NCI-H2171 (cell line): ENCODE measurements at regions not wholly inside any gene's neighbourhood (a gene's known extent, or its start where the extent isn't known, plus 50 kb on each side); places are given as distances from the start of the nearest gene placed in this dataset.

Experiments used
- DNase-seq: peaks from one replicate; lab custom pipeline; 2025; lab: John Stamatoyannopoulos, UW

- no peak for DNase-seq
Measured at GRCh38 chr3:70840106-70840870, 527.9 kb upstream of the MDFIC2 start.

DNA sequence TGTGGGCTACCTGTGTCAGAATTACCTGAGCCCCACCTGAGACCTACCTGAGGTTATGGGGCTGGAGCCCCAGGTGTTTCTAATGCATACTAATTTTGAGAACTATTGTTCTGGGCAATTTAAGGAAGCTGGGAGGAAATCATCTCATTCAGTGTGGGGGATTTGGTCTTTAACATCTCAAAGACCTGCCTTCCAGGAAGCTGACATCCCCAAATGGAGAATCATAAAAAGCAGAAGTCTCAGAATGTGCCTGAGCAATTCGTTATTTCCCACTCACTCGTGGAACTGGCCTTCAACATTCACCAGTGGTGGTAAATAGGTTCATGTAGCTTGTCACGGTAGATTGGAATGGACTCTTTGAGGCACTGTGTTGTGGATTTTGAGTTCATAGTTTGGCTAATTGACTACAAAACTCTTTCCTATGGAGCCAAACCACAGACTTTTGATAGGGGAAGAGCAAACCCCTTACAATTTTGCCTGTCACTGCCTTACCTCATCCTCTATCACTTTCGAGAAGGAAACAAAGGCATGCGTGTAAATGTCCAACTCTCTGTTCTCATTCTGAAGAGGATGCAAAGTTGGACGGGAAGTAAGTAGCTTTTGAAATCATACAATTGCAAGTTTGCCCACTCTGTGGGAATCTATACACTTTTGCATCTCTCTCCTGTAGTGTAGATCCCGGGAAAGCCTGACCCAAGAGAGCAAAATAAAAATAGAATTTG is 521.0 kb upstream of the MDFIC2 start:
- DNase-seq = no peak

- DNase-seq = no peak
Measured at GRCh38 chr3:70832834-70833205, 520.4 kb upstream of the MDFIC2 start.

GRCh38 chr3:70832089-70832833 is 519.8 kb upstream of the MDFIC2 start:
- no peak for DNase-seq

DNA sequence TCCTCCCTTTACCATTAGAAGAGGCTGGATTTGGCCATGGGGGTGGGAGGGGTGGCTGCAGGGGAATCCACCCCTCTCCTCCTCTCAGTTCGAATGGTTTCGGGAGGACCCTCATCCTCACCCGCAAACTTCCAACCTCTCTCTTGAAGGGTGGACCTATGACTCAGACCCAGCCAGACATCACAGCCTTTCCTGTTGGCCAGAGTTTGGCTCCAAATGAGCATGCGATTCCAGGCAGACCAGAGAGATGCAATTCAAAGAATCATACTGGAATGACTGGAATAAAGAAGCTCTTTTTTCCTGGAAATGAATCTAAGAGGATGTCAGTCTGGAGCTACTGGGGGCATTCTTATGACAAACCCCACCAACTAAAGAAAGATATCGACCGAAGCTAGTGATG is 516.7 kb upstream of the MDFIC2 start:
- DNase-seq = no peak

GRCh38 chr3:70824773-70825172 is 512.3 kb upstream of the MDFIC2 start:
- DNase-seq = no peak

DNA sequence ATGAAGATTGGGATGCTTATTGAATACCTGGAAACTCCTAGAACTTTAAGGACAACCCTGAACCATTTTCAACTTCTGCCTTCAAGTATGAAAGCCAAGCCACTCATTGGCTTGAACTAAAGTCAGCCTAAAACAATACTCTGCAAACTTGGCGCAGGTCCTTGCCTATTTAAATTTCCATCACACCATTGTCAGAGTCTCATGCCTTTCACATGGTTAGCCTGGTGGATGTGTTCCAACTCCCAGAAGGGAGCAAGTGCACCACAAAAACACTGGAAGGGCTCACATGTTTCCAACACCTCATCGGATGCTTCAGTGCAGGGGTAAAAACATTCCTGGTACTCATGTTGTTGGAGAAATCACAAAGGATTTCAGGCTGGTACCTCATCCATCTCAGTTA is 511.6 kb upstream of the MDFIC2 start:
- no peak for DNase-seq

- no peak for DNase-seq
Measured at GRCh38 chr3:70823622-70824021, 511.2 kb upstream of the MDFIC2 start.

GRCh38 chr3:70822669-70823068 is 510.2 kb upstream of the MDFIC2 start:
- DNase-seq = no peak

DNA sequence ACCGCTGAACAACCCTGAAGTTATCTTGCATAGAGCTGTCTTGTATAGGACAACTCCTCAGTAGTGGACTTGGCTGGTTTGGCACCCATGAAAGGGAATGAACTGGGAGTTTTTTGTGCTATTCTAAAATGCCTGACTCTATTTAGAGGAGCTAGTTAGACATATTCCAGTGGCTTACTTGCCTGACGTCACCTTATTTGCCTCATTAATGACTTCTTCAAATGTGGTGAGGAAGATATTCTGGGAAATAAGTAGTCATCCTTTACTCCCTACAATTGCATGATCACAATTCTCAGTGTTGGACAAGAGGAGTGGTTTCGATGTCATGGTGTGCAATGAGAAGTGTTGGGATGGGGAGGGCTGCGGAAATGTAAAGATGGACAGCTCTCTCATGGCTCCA is 509.2 kb upstream of the MDFIC2 start:
- DNase-seq = no peak

DNA sequence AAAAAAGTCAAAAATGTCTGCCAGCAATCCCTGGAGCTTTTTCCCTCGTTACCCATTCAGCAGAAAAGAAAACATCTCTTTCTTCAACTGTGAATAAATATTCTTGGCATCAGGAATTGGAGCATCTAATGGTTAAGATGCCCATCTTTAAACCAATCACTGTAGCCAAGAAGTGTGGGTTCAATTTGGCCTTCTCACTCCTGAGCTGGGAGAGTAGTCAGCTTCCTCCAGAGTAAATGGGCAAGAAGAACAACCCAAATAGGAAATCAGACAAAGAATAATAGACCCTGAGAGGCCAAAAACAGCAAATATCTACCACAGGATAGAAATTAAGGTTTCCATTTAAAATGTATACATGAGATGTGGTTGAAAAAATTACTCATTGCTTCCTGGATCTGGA is 508.0 kb upstream of the MDFIC2 start:
- no peak for DNase-seq

- no peak for DNase-seq
Measured at GRCh38 chr3:70818145-70818544, 505.7 kb upstream of the MDFIC2 start.

GRCh38 chr3:70816346-70816745 is 503.9 kb upstream of the MDFIC2 start:
- DNase-seq = no peak

GRCh38 chr3:70815817-70816216 is 503.4 kb upstream of the MDFIC2 start:
- no peak for DNase-seq

DNA sequence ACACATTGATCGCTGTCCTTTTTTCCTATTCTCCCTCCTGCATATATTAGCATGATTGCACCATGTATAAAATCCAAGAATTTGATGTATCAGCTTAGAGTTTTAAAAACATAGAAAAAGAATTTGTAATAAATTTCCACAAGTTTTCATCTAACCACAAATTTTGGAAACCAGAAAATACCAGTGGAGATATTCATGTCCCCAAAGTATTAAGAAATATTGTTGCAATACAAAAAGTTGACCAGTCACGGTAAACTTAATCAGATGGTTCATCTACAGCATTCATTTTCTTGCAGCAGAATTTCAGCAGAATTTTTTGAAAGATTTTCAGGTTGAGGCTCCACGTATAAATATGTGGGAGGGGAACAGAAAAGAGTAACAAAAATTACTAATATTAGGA is 500.9 kb upstream of the MDFIC2 start:
- DNase-seq = no peak

- DNase-seq = no peak
Measured at GRCh38 chr3:70811880-70812279, 499.4 kb upstream of the MDFIC2 start.

- no peak for DNase-seq
Measured at GRCh38 chr3:70808881-70809280, 496.4 kb upstream of the MDFIC2 start.

DNA sequence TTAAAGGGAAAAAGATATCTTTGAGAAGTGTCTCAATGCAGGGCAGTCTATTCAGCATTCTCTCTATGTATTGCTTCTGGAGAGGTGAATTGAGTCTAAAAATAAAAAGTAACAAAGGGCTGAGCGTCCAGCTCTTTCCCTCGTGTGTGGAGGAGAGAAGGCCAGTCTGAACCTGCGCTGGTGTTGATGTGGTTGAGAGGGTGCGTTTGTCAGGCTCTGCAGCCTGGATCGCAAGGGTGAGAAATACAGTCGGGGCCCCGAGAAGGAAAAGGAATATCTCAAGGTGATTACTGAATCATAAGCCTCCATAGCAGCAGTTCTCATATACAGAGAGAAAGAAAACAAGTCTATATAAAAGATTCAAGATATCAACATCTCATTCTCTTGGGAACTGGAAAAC is 494.1 kb upstream of the MDFIC2 start:
- no peak for DNase-seq

DNA sequence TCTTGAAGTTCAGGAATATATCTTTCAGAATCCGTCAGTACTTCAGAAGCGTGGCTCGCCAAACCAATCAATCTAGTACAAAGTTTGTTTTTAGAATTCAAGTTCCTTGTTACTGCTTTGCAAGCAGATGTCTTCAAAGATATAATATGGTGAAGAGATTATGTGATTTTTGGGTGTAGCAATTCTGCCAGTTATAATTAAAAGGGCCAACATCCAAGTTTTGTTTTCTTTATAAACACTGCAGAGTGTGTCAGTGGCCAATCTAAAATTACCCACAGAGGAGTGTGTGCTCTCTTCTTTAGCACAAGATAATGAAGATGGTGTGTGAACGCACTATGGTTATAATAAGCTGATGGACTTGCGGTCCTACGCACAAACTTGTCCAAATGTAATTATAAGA is 493.6 kb upstream of the MDFIC2 start:
- no peak for DNase-seq

GRCh38 chr3:70805061-70805889 is 492.8 kb upstream of the MDFIC2 start:
- no peak for DNase-seq

- DNase-seq = no peak
Measured at GRCh38 chr3:70803891-70804290, 491.5 kb upstream of the MDFIC2 start.

- no peak for DNase-seq
Measured at GRCh38 chr3:70803319-70803718, 490.9 kb upstream of the MDFIC2 start.
